ENCODE measurements at regions not wholly inside any gene's neighbourhood (a gene's known extent, or its start where the extent isn't known, plus 50 kb on each side); places are given as distances from the start of the nearest gene placed in this dataset.

- H3K36me3 Mint-ChIP-seq (ENCODE audit: insufficient read depth) = no peaks in the 10 kb centered on the region
- H3K27me3 Mint-ChIP-seq (ENCODE audit: low read depth) = peaks cover 14% of the 10 kb centered on the region
- H3K4me1 Mint-ChIP-seq (ENCODE audit: low read depth) = no peaks in the 10 kb centered on the region
- ATAC-seq (no peak), DNase-seq (no peak)
- H3K4me3 Mint-ChIP-seq = no peak overlapping the region
- no peaks in the 10 kb centered on the region for H3K9me3 Mint-ChIP-seq
Measured at GRCh38 chr2:175872721-175873120, 129.3 kb downstream of the LNPK start.

DNA sequence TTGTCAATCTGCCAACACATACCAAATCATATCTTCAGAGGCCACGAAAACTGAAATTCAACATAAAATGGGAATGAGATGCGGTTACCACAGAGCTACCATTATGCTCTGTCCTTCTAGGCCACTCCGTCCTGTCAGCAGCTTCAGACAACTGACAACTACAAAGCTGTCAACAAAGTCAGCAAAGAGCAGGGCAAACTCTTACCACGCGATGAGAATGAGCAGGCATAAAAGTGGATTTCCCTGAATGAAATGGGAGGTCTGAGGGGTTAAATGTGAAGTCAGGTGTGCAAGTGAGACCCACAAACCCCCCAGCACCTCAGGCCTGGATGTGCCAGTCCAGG lies 130.1 kb downstream of the LNPK start:
- no peaks in the 10 kb centered on the region for H3K36me3 Mint-ChIP-seq (ENCODE audit: insufficient read depth)
- H3K4me1 Mint-ChIP-seq (ENCODE audit: low read depth) = no peaks in the 10 kb centered on the region
- no peak overlapping the region for H3K4me3 Mint-ChIP-seq
- no peak for ATAC-seq
- DNase-seq = no peak
- H3K27me3 Mint-ChIP-seq (ENCODE audit: low read depth) = peaks cover 14% of the 10 kb centered on the region
- no peaks in the 10 kb centered on the region for H3K9me3 Mint-ChIP-seq

GRCh38 chr2:175871331-175872004 lies 130.6 kb downstream of the LNPK start:
- Mint-ChIP-seq H3K9me3 (no peaks in the 10 kb centered on the region), H3K36me3 (ENCODE audit: insufficient read depth) (no peaks in the 10 kb centered on the region), H3K27me3 (ENCODE audit: low read depth) (peaks cover 12% of the 10 kb centered on the region), H3K4me3 (no peak overlapping the region), H3K4me1 (ENCODE audit: low read depth) (no peaks in the 10 kb centered on the region)
- no peak for ATAC-seq
- DNase-seq = no peak

DNA sequence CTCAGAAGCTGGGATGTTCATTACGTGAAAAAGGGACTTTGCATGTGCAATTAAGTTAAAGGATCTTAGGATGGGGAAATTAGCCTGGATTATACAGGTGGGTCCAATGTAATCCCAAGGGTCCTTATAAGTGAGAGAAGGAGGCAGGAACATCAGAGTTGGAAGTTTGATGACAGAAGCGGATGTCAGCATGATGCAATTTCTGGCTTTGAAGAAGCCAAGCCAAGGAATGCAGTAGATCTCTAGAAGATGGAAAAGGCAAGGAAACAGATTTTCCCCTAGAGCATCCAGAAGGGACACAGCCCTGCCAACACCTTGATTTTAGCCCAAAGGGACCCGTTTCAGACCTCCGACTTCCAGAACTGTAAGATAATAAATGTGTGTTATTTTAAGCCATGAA lies 136.4 kb downstream of the LNPK start:
- no peak for DNase-seq
- Mint-ChIP-seq H3K9me3 (no peaks in the 10 kb centered on the region), H3K36me3 (ENCODE audit: insufficient read depth) (no peaks in the 10 kb centered on the region), H3K27me3 (ENCODE audit: low read depth) (peaks cover 23% of the 10 kb centered on the region), H3K4me1 (ENCODE audit: low read depth) (no peaks in the 10 kb centered on the region), H3K4me3 (no peak overlapping the region)
- no peak for ATAC-seq

GRCh38 chr2:175864137-175864850 lies 137.8 kb downstream of the LNPK start:
- Mint-ChIP-seq H3K4me1 (ENCODE audit: low read depth) (no peaks in the 10 kb centered on the region), H3K4me3 (no peak overlapping the region)
- ATAC-seq = no peak

GRCh38 chr2:175861958-175862357 lies 140.1 kb downstream of the LNPK start:
- DNase-seq (no peak), ATAC-seq (no peak)
- Mint-ChIP-seq H3K9me3 (no peaks in the 10 kb centered on the region), H3K4me3 (no peak overlapping the region), H3K4me1 (ENCODE audit: low read depth) (no peaks in the 10 kb centered on the region), H3K36me3 (ENCODE audit: insufficient read depth) (no peaks in the 10 kb centered on the region), H3K27me3 (ENCODE audit: low read depth) (peaks cover 17% of the 10 kb centered on the region)

More at GRCh38 chr2:175864137-175864850, 137.8 kb downstream of the LNPK start:
- Mint-ChIP-seq H3K9me3 (no peaks in the 10 kb centered on the region), H3K27me3 (ENCODE audit: low read depth) (peaks cover 22% of the 10 kb centered on the region), H3K36me3 (ENCODE audit: insufficient read depth) (no peaks in the 10 kb centered on the region)
- DNase-seq = no peak

- H3K36me3 Mint-ChIP-seq (ENCODE audit: insufficient read depth) = no peaks in the 10 kb centered on the region
- DNase-seq = no peak
- H3K27me3 Mint-ChIP-seq (ENCODE audit: low read depth) = no peaks in the 10 kb centered on the region
- no peaks in the 10 kb centered on the region for H3K4me1 Mint-ChIP-seq (ENCODE audit: low read depth)
- ATAC-seq = no peak
- no peak overlapping the region for H3K4me3 Mint-ChIP-seq
- H3K9me3 Mint-ChIP-seq = no peaks in the 10 kb centered on the region
Measured at GRCh38 chr2:175855794-175856453, 146.1 kb downstream of the LNPK start.

DNA sequence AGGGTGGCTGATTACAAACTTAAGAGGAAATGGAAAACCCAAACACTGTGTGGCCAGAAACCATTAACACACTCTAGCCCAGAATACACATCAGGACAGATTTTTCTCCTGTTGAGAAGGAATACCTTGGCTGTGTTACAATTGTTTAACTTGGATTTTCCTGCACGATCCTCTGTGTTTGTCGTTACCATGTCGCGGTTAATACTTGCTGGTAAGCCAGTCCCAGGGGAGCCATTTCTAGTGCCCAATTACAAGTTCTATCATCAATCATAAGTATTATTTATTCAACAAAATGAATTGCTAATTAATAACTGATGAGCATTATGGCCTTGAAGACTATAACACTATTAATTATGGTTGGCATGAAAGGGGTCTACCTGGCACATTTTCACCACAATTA lies 146.8 kb downstream of the LNPK start:
- Mint-ChIP-seq H3K4me1 (ENCODE audit: low read depth) (no peaks in the 10 kb centered on the region), H3K9me3 (no peaks in the 10 kb centered on the region), H3K27me3 (ENCODE audit: low read depth) (peaks cover 2% of the 10 kb centered on the region), H3K4me3 (no peak overlapping the region), H3K36me3 (ENCODE audit: insufficient read depth) (no peaks in the 10 kb centered on the region)
- DNase-seq (no peak), ATAC-seq (no peak)

GRCh38 chr2:175854665-175855064 lies 147.4 kb downstream of the LNPK start:
- no peak for ATAC-seq
- H3K36me3 Mint-ChIP-seq (ENCODE audit: insufficient read depth) = no peaks in the 10 kb centered on the region
- DNase-seq = no peak
- no peaks in the 10 kb centered on the region for H3K9me3 Mint-ChIP-seq
- peaks cover 2% of the 10 kb centered on the region for H3K27me3 Mint-ChIP-seq (ENCODE audit: low read depth)
- H3K4me3 Mint-ChIP-seq = no peak overlapping the region
- no peaks in the 10 kb centered on the region for H3K4me1 Mint-ChIP-seq (ENCODE audit: low read depth)

DNA sequence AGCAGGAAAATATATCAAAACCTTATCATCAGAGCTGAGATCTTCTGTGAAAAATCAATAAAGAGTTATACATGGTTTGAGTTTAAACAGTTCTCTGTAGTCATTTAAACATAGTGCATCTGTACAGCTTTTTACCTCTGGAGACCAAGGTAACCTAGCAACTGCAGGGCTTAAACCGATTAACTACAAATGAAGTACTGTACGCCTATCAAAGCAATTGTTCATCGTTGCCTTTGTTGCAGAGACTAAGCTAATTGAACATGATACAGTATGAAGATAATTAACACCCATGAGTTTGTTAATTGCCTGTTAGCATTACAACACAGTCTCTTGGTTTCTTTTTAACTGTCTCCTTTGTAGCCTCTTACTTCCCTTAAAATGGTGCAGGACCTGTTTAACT lies 147.9 kb downstream of the LNPK start:
- Mint-ChIP-seq H3K9me3 (no peaks in the 10 kb centered on the region), H3K36me3 (ENCODE audit: insufficient read depth) (no peaks in the 10 kb centered on the region), H3K4me3 (no peak overlapping the region), H3K4me1 (ENCODE audit: low read depth) (no peaks in the 10 kb centered on the region), H3K27me3 (ENCODE audit: low read depth) (peaks cover 2% of the 10 kb centered on the region)
- DNase-seq (no peak), ATAC-seq (no peak)

DNA sequence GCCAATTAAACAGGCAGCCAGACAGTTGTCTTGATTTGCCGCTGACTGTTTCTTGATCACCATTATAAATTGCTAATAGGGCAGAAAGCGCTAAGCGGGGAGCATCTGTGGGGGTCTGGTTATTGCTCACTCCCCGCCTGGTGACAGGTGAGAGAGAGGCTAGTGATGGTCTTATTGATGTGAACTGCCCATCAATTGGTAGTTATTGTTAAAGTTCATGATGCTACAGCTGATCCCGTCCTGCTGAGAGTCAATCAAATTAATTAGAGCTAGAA lies 148.5 kb downstream of the LNPK start:
- Mint-ChIP-seq H3K4me3 (no peak overlapping the region), H3K4me1 (ENCODE audit: low read depth) (no peaks in the 10 kb centered on the region), H3K27me3 (ENCODE audit: low read depth) (peaks cover 2% of the 10 kb centered on the region), H3K36me3 (ENCODE audit: insufficient read depth) (no peaks in the 10 kb centered on the region), H3K9me3 (no peaks in the 10 kb centered on the region)
- DNase-seq (no peak), ATAC-seq (no peak)

DNA sequence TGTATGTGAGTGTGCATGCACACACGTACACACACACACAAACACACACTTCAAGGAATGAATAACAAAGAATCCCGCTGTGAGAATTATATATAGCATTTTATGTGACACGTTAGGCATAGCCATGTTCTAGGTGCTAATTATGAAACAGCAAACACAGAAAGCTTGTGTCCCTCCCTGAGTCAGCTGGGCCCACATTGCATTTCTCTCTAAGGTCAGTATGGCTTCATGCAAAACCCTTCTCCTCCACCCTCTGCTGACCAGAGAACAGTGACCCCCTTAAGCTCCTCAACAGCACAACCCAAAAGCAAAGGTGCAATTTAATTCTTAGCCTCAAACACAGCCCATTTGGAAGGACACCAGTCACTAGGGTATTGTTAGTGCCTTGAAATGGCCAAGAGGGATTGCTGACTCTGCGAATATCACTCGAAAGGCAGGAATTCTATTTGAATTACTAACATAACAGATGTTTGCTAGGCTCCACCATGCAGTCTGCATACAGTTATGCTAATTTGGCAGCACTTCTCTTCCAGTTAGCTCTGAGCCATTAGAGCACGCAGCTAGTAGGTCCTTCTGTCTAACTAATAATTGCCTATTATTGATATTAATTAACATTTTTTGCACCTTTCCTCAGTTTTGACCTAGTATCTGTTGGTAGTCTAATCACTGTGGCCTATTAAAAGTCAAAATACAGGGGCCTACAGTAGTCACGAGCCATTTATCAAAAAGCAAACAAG lies 149.0 kb downstream of the LNPK start:
- H3K4me3 Mint-ChIP-seq = no peak overlapping the region
- H3K27me3 Mint-ChIP-seq (ENCODE audit: low read depth) = peaks cover 4% of the 10 kb centered on the region
- H3K36me3 Mint-ChIP-seq (ENCODE audit: insufficient read depth) = no peaks in the 10 kb centered on the region
- peaks cover 2% of the 10 kb centered on the region for H3K9me3 Mint-ChIP-seq
- H3K4me1 Mint-ChIP-seq (ENCODE audit: low read depth) = no peaks in the 10 kb centered on the region
- DNase-seq = no peak
- ATAC-seq = no peak

- Mint-ChIP-seq H3K36me3 (ENCODE audit: insufficient read depth) (no peaks in the 10 kb centered on the region), H3K27me3 (ENCODE audit: low read depth) (peaks cover 13% of the 10 kb centered on the region), H3K9me3 (peaks cover 4% of the 10 kb centered on the region), H3K4me1 (ENCODE audit: low read depth) (no peaks in the 10 kb centered on the region), H3K4me3 (no peak overlapping the region)
- DNase-seq (no peak), ATAC-seq (no peak)
Measured at GRCh38 chr2:175847128-175847527, 154.9 kb downstream of the LNPK start.

GRCh38 chr2:175844169-175844568 lies 157.9 kb downstream of the LNPK start:
- peaks cover 14% of the 10 kb centered on the region for H3K27me3 Mint-ChIP-seq (ENCODE audit: low read depth)
- H3K36me3 Mint-ChIP-seq (ENCODE audit: insufficient read depth) = no peaks in the 10 kb centered on the region
- H3K4me3 Mint-ChIP-seq = no peak overlapping the region
- no peak for ATAC-seq
- peaks cover 4% of the 10 kb centered on the region for H3K9me3 Mint-ChIP-seq
- no peaks in the 10 kb centered on the region for H3K4me1 Mint-ChIP-seq (ENCODE audit: low read depth)
- no peak for DNase-seq

GRCh38 chr2:175843625-175844024 lies 158.4 kb downstream of the LNPK start:
- ATAC-seq = no peak
- Mint-ChIP-seq H3K9me3 (peaks cover 4% of the 10 kb centered on the region), H3K4me3 (no peak overlapping the region), H3K27me3 (ENCODE audit: low read depth) (peaks cover 14% of the 10 kb centered on the region), H3K36me3 (ENCODE audit: insufficient read depth) (no peaks in the 10 kb centered on the region), H3K4me1 (ENCODE audit: low read depth) (no peaks in the 10 kb centered on the region)
- no peak for DNase-seq

All from activated T-cell treated with anti-CD3 and anti-CD28 coated beads, Interleukin-2, amount 50 U/mL, for 4 hours (primary cell).